Endothelial cell of umbilical vein (primary cell): ENCODE measurements at regions not wholly inside any gene's neighbourhood (a gene's known extent, or its start where the extent isn't known, plus 50 kb on each side); places are given as distances from the start of the nearest gene placed in this dataset.

Experiments used
- BruUV-seq: library from RNA; stranded (reverse); fragments of 400-500 nt; replicated peaks from 2 replicates; lab custom pipeline; 2021; lab: Mats Ljungman, UMichigan
- CTCF ChIA-PET: fragments of 300-600, 350-600 bp; sonication (Branson Sonifier 250); formaldehyde crosslinking; loops from one replicate; lab custom pipeline; 2021; ENCODE audit warnings: antibody characterized with exemption, inconsistent platforms; lab: Charles Lee
- POLR2A ChIA-PET: fragments of 300-600, 350-600 bp; sonication (Branson Sonifier 250); formaldehyde crosslinking; loops from one replicate; lab custom pipeline; 2021; ENCODE audit warnings: antibody characterized with exemption, inconsistent platforms; lab: Charles Lee
- DNase-seq: peaks from one replicate; pipeline ENCODE4 v3.0.0-alpha.2; 2011; ENCODE audit warnings: low read depth, low spot score
- FAIRE-seq: peaks from 2 replicates; lab custom pipeline; 2011; peaks lifted over from hg19 to GRCh38; lab: Jason Lieb, UNC
- H2AFZ ChIP-seq: 2 replicates; pipeline ENCODE4 v1.6.0; 2012; ENCODE audit warnings: low read depth, low read length, control low read depth, inconsistent platforms
- H3K27ac ChIP-seq: 2 replicates; pipeline ENCODE4 v1.5.1; 2011; ENCODE audit warnings: low read depth, mild to moderate bottlenecking, control low read depth, low read length, moderate library complexity; ENCODE audit not compliant: insufficient read depth
- H3K27me3 ChIP-seq, 2 experiments: 2 replicates each; pipeline versions ENCODE4 v1.6.0 to v1.6.1; 2011; ENCODE audit warnings: low read length in 2 of 2, mixed read lengths in 1 of 2; ENCODE audit not compliant: control insufficient read depth in 2 of 2, insufficient read depth in 2 of 2
- H3K36me3 ChIP-seq, 2 experiments: 2 replicates in 1 of 2; 3 replicates in 1 of 2; pipeline ENCODE4 v1.5.1; 2011; ENCODE audit warnings: low read length in 2 of 2, mild to moderate bottlenecking in 1 of 2, moderate library complexity in 1 of 2; ENCODE audit not compliant: control insufficient read depth in 2 of 2, insufficient read depth in 2 of 2; ENCODE audit errors: extremely low read depth in 1 of 2
- H3K4me1 ChIP-seq: 3 replicates; pipeline ENCODE4 v1.5.1; 2011; ENCODE audit warnings: mild to moderate bottlenecking, low read length; ENCODE audit not compliant: control insufficient read depth, insufficient read depth; ENCODE audit errors: extremely low read depth
- H3K4me2 ChIP-seq: 2 replicates; pipeline ENCODE4 v1.6.1; 2011; ENCODE audit warnings: low read length, control low read depth, mixed read lengths; ENCODE audit not compliant: insufficient read depth
- H3K4me3 ChIP-seq, 3 experiments: fragments of 200-600 bp in 1 of 3; sonication (generic), shearing (Covaris generic) in 1 of 3; replicated peaks in 1 of 3; 2 replicates each; pipeline ENCODE4 v1.5.1; 2011 to 2016; ENCODE audit warnings: control low read depth in 3 of 3, low read length in 3 of 3, mild to moderate bottlenecking in 2 of 3, inconsistent platforms in 1 of 3, low read depth in 1 of 3, moderate library complexity in 1 of 3; ENCODE audit not compliant: insufficient read depth in 1 of 3
- H3K79me2 ChIP-seq: 2 replicates; pipeline ENCODE4 v1.6.0; 2012; ENCODE audit warnings: low read length, inconsistent platforms; ENCODE audit not compliant: control insufficient read depth, insufficient read depth
- H3K9ac ChIP-seq: replicated peaks from 2 replicates; pipeline ENCODE3; 2011; ENCODE audit warnings: low read length, control low read depth; ENCODE audit not compliant: insufficient read depth; ENCODE audit errors: extremely low read depth
- H3K9me1 ChIP-seq: replicated peaks from 3 replicates; pipeline ENCODE4 v1.6.0; 2011; ENCODE audit warnings: mild to moderate bottlenecking, low read length; ENCODE audit not compliant: control insufficient read depth, insufficient read depth; ENCODE audit errors: extremely low read depth
- H3K9me3 ChIP-seq: replicated peaks from 2 replicates; pipeline ENCODE4 v1.5.1; 2012; ENCODE audit warnings: low read length, inconsistent platforms; ENCODE audit not compliant: control insufficient read depth, insufficient read depth
- H4K20me1 ChIP-seq: replicated peaks from 2 replicates; pipeline ENCODE3; 2011; ENCODE audit warnings: mild to moderate bottlenecking, low read length; ENCODE audit not compliant: control insufficient read depth, insufficient read depth; ENCODE audit errors: extremely low read depth
- FOS ChIP-seq: IDR thresholded peaks from 2 replicates; pipeline ENCODE4 v1.6.1; 2011; ENCODE audit warnings: mild to moderate bottlenecking, low read length, moderate library complexity, borderline replicate concordance; ENCODE audit not compliant: insufficient read depth
- JUN ChIP-seq: IDR thresholded peaks from 2 replicates; pipeline ENCODE4 v1.6.1; 2011; ENCODE audit warnings: borderline replicate concordance, low read depth; ENCODE audit not compliant: insufficient read length, insufficient read depth
- MYC ChIP-seq: IDR thresholded peaks from one replicate; pipeline ENCODE4 v1.6.1; 2011; ENCODE audit warnings: mild to moderate bottlenecking, low read depth, low read length
- POLR2A ChIP-seq: IDR thresholded peaks from 2 replicates; pipeline ENCODE4 v1.6.1; 2012; ENCODE audit warnings: low read depth, mild to moderate bottlenecking, control low read depth, low read length
- POLR2AphosphoS5 ChIP-seq: IDR thresholded peaks from 2 replicates; pipeline ENCODE4 v1.6.1; 2012; ENCODE audit warnings: low read depth, mild to moderate bottlenecking, control low read depth, low read length, moderate library complexity; ENCODE audit not compliant: insufficient read depth
- dilution Hi-C: fragments of 300-500 bp; cut with MboI; formaldehyde crosslinking; loops from one replicate; pipeline ENCODE4 v1.15.0; 2019; ENCODE audit warnings: low sequenced_read_pairs; ENCODE audit not compliant: extremely low pct_ligation_motif_present
- intact Hi-C: fragments of 100-400 bp; cut with micrococcal nuclease; formaldehyde crosslinking; loops from one replicate; pipeline ENCODE4 v1.10.0; 2022
- TF ChIP-seq, protein P1 (sequence below), 2 donors: IDR thresholded peaks; 1 replicate in 1 of 2; 2 replicates in 1 of 2; pipeline ENCODE4 v1.5.1; 2011; ENCODE audit warnings: low read length in 2 of 2, mild to moderate bottlenecking in 2 of 2, moderate library complexity in 2 of 2, control low read depth in 1 of 2, inconsistent platforms in 1 of 2, low read depth in 1 of 2; ENCODE audit not compliant: insufficient read depth in 1 of 2; ENCODE audit errors: extremely low read depth in 1 of 2

DNA sequence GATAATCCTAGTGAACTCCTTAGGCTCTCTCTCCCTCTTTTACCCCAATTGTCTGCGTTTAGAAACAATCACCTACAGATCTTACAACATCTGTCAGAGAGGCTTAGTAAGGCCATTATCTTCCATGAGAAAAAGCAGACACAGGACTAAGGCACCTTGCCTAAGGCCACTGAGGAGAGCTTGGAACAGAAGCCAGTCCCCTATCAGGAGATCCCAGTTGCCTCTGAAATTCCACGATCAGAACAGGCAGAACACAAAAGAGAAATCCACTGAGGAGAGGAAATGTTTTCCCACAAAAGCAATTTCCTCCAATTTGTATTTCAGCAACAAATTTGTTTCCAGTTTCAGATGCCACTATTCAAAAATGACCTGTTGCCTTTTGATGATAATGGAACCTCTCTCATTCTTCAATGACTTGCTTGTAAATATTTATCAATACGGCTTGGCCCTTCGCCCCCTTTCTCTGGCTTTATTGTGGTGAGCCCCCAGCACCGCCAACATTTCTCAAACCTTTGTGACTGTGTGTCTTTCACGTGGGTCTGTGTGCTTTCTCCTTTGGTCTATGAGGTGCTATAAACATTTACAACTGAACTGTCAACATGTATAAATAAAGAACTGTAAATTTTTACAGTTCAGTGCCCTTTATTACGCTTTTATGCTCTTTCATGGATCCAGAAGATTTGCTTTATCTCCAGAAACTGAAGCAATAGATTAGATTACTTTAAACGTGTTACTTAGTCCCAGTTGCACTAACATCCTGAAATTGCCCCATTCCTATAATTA is 187.8 kb upstream of the PHACTR1 start:
- Histone ChIP-seq H3K4me2 (peak overlapping the region; percentile 34), H3K4me3 (no peak overlapping the region), H3K9me3 (no peaks in the 10 kb centered on the region), H3K27me3 (no peaks in the 10 kb centered on the region), H3K27ac (peak overlapping the region; percentile 73), H3K9ac (peak overlapping the region; percentile 33), H4K20me1 (no peaks in the 10 kb centered on the region), H3K36me3 (no peaks in the 10 kb centered on the region), H3K79me2 (no peaks in the 10 kb centered on the region), H3K4me1 (peaks cover 24% of the 10 kb centered on the region), H2AFZ (peak overlapping the region; percentile 65), H3K9me1 (no peaks in the 10 kb centered on the region)
- peak; percentile 89 for DNase-seq
- ChIA-PET CTCF (interaction anchor here (1.2 kb wide), 2 partner anchors 9 to 39 kb away, joined by 3 to 4 read pairs; no protein-coding TSS in a partner anchor), POLR2A (interaction anchor here (0.8 kb wide), 1 partner anchor 44 kb away, joined by 3 read pairs; no protein-coding TSS in a partner anchor)
- intact Hi-C loops (loop anchor here (1.0 to 2.0 kb wide), 2 partner anchors 9 to 38 kb away; no protein-coding TSS in a partner anchor), dilution Hi-C loops (no loop called here)
- TSS peak; percentile 45 for BruUV-seq
- TF ChIP-seq FOS (no peak), JUN (no peak), POLR2A (peak; percentile 23), POLR2AphosphoS5 (no peak), MYC (no peak)
- TF ChIP-seq, protein P1, sequence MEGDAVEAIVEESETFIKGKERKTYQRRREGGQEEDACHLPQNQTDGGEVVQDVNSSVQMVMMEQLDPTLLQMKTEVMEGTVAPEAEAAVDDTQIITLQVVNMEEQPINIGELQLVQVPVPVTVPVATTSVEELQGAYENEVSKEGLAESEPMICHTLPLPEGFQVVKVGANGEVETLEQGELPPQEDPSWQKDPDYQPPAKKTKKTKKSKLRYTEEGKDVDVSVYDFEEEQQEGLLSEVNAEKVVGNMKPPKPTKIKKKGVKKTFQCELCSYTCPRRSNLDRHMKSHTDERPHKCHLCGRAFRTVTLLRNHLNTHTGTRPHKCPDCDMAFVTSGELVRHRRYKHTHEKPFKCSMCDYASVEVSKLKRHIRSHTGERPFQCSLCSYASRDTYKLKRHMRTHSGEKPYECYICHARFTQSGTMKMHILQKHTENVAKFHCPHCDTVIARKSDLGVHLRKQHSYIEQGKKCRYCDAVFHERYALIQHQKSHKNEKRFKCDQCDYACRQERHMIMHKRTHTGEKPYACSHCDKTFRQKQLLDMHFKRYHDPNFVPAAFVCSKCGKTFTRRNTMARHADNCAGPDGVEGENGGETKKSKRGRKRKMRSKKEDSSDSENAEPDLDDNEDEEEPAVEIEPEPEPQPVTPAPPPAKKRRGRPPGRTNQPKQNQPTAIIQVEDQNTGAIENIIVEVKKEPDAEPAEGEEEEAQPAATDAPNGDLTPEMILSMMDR (IDR thresholded peaks at IDR 0.05; ENCODE audit: extremely low read depth in 1 of 2, insufficient read depth in 1 of 2, low read depth in 1 of 2, low read length in 2 of 2): no peak
- FAIRE-seq: peak; percentile 81
